ENCODE measurements at regions not wholly inside any gene's neighbourhood (a gene's known extent, or its start where the extent isn't known, plus 50 kb on each side); places are given as distances from the start of the nearest gene placed in this dataset.

DNA sequence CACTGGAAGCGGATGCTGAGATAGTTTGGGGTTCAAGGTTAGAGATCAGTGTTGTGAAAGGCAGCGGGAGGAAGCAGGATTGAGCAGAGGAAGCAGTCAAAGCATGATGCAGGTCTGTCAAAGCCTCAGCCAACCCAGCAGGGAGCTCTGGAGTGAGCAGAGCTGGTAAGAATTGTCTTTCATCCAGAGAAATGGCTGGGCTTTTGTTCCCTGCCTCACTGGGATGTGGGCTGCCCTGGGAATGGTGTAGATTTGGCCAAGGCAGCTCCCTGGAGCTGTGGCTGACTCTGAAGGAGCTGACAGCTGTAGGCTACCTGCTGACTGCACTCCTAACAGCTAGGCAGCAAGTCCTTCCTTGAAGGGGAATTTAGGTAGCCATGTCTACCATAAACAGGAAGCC, 61.9 kb upstream of the STXBP5L start:
- Histone ChIP-seq H4K5ac (ENCODE audit: low read depth, low read length) (no peak overlapping the region), H3K79me1 (ENCODE audit: low read depth in 1 of 2, low read length in 2 of 2) (no peaks in the 10 kb centered on the region), H4K20me1 (ENCODE audit: insufficient read depth, low read length) (no peaks in the 10 kb centered on the region), H3K56ac (ENCODE audit: extremely low read depth, insufficient read depth, low read length) (no peak overlapping the region), H3K4ac (ENCODE audit: low read depth, low read length) (no peak overlapping the region), H2BK120ac (ENCODE audit: low read depth, low read length) (no peak overlapping the region), H2AK5ac (ENCODE audit: low read depth, low read length) (no peak overlapping the region), H3K9me1 (ENCODE audit: insufficient read depth, low read length) (no peaks in the 10 kb centered on the region), H2AFZ (replicated peaks; ENCODE audit: low read length, poor library complexity) (no peak overlapping the region), H3K4me2 (ENCODE audit: low read depth, low read length) (no peak overlapping the region), H3K9me3 (ENCODE audit: control insufficient read depth, insufficient read depth, low read length) (no peaks in the 10 kb centered on the region), H3K27ac (ENCODE audit: insufficient read depth, low read length) (no peak overlapping the region), H2AK9ac (replicated peaks; ENCODE audit: low read depth, low read length, poor library complexity) (no peak overlapping the region), H2BK15ac (ENCODE audit: low read depth, low read length) (no peak overlapping the region), H3K14ac (replicated peaks; ENCODE audit: low read depth, low read length) (no peak overlapping the region), H4K8ac (ENCODE audit: low read depth in 2 of 2, low read length in 2 of 2) (no peak overlapping the region), H3K4me3 (ENCODE audit: insufficient read depth, low read depth, low read length) (no peak overlapping the region), H2BK5ac (ENCODE audit: low read depth, low read length, poor library complexity, severe bottlenecking) (no peak overlapping the region), H3K4me1 (ENCODE audit: control insufficient read depth, insufficient read depth, low read length) (no peaks in the 10 kb centered on the region), H3K18ac (ENCODE audit: low read depth, low read length) (no peak overlapping the region), H3K27me3 (ENCODE audit: control insufficient read depth, insufficient read depth, low read length) (no peaks in the 10 kb centered on the region), H4K91ac (ENCODE audit: insufficient read depth, low read depth, low read length) (no peak overlapping the region), H3K9ac (ENCODE audit: low read depth, low read length) (no peak overlapping the region), H3K23ac (ENCODE audit: low read depth, low read length) (no peak overlapping the region), H3K36me3 (ENCODE audit: control insufficient read depth, insufficient read depth, low read length) (no peaks in the 10 kb centered on the region), H2BK20ac (ENCODE audit: low read depth, low read length) (no peak overlapping the region)
- dilution Hi-C loops (cut with HindIII; ENCODE audit: low sequenced_read_pairs, unreplicated experiment) (no loop called here), in situ Hi-C loops (cut with MboI; ENCODE audit: low sequenced_read_pairs) (no loop called here), intact Hi-C loops (cut with micrococcal nuclease) (no loop called here)
- DNase-seq (no peak), ATAC-seq (ENCODE audit: low read depth) (no peak)
- TF ChIP-seq RCOR1 (IDR thresholded peaks at IDR 0.05; ENCODE audit: insufficient replicate concordance, low read length), result no peak
- no peak for TF ChIP-seq BHLHE40 (IDR thresholded peaks at IDR 0.05; ENCODE audit: low read depth, low read length)
- no peak for TF ChIP-seq MXI1 (IDR thresholded peaks at IDR 0.05; ENCODE audit: borderline replicate concordance, low read depth, low read length)
- no peak for TF ChIP-seq CEBPB (IDR thresholded peaks at IDR 0.05; ENCODE audit: low read depth, low read length)
- no peak for TF ChIP-seq RAD21 (IDR thresholded peaks at IDR 0.05; ENCODE audit: low read length)
- no peak for TF ChIP-seq FOS (IDR thresholded peaks at IDR 0.05; ENCODE audit: low read depth, low read length)
- TF ChIP-seq MAFK (IDR thresholded peaks at IDR 0.05; ENCODE audit: low read depth, low read length), result no peak
- TF ChIP-seq, protein P1, sequence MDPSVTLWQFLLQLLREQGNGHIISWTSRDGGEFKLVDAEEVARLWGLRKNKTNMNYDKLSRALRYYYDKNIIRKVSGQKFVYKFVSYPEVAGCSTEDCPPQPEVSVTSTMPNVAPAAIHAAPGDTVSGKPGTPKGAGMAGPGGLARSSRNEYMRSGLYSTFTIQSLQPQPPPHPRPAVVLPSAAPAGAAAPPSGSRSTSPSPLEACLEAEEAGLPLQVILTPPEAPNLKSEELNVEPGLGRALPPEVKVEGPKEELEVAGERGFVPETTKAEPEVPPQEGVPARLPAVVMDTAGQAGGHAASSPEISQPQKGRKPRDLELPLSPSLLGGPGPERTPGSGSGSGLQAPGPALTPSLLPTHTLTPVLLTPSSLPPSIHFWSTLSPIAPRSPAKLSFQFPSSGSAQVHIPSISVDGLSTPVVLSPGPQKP (IDR thresholded peaks at IDR 0.05; ENCODE audit: borderline replicate concordance, low read depth, low read length), result no peak
- TF ChIP-seq MAZ (IDR thresholded peaks at IDR 0.05; ENCODE audit: borderline replicate concordance, low read depth, low read length), result no peak
- TF ChIP-seq NFE2L2 (IDR thresholded peaks at IDR 0.05; ENCODE audit: low read depth, low read length), result no peak
- TF ChIP-seq, protein P2, sequence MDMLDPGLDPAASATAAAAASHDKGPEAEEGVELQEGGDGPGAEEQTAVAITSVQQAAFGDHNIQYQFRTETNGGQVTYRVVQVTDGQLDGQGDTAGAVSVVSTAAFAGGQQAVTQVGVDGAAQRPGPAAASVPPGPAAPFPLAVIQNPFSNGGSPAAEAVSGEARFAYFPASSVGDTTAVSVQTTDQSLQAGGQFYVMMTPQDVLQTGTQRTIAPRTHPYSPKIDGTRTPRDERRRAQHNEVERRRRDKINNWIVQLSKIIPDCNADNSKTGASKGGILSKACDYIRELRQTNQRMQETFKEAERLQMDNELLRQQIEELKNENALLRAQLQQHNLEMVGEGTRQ (IDR thresholded peaks at IDR 0.05; ENCODE audit: low read depth, low read length), result no peak
- no peak for TF ChIP-seq CHD1 (IDR thresholded peaks at IDR 0.05; ENCODE audit: low read depth, low read length)
- no peak for TF ChIP-seq RFX5 (IDR thresholded peaks at IDR 0.05; ENCODE audit: low read depth, low read length)
- POLR2A ChIA-PET (ENCODE audit: unreplicated experiment), result no interaction called here
- no TSS peak for BruUV-seq (replicated peaks)
- WGBS, 2 experiments (ENCODE audit: extremely low coverage in 2 of 2, insufficient read length in 1 of 2), result 17% methylated on average over 2 of the region's 2 CpGs; no CpG with 5 or more reads in 1 of the 2 experiments
- CTCF ChIA-PET, result interaction anchor here (0.6 kb wide), 1 partner anchor 341 kb away, joined by 9 read pairs; no protein-coding TSS in a partner anchor

All from IMR-90 (cell line).